ENCODE measurements at regions not wholly inside any gene's neighbourhood (a gene's known extent, or its start where the extent isn't known, plus 50 kb on each side); places are given as distances from the start of the nearest gene placed in this dataset.
"Not testable (repeated sequence)": the region's sequence is repeated elsewhere in the genome, so short reads cannot be mapped to it uniquely, and the experiment has no call there.

GRCh38 chr4:79850626-79851025 lies 222.4 kb downstream of the ANTXR2 start:
- H3K9me3 Mint-ChIP-seq: no peaks in the 10 kb centered on the region
- H3K4me3 Mint-ChIP-seq: no peak overlapping the region
- H3K4me1 Mint-ChIP-seq: no peaks in the 10 kb centered on the region
- no peaks in the 10 kb centered on the region for H3K27me3 Mint-ChIP-seq
- no peak overlapping the region for H3K27ac Mint-ChIP-seq
- ATAC-seq (no peak), DNase-seq (no peak)

GRCh38 chr4:79848329-79848728 lies 224.7 kb downstream of the ANTXR2 start:
- no peaks in the 10 kb centered on the region for H3K4me1 Mint-ChIP-seq
- no peaks in the 10 kb centered on the region for H3K27me3 Mint-ChIP-seq
- no peak overlapping the region for H3K27ac Mint-ChIP-seq
- no peak for DNase-seq
- H3K9me3 Mint-ChIP-seq: peaks cover 0 to 15% of the 10 kb centered on the region in 2 donors
- no peak for ATAC-seq
- no peak overlapping the region for H3K4me3 Mint-ChIP-seq

GRCh38 chr4:79847411-79847810 lies 225.6 kb downstream of the ANTXR2 start:
- no peak overlapping the region for H3K27ac Mint-ChIP-seq
- H3K4me3 Mint-ChIP-seq: no peak overlapping the region
- ATAC-seq (no peak), DNase-seq (no peak)
- peaks cover 0 to 19% of the 10 kb centered on the region in 2 donors for H3K9me3 Mint-ChIP-seq
- H3K4me1 Mint-ChIP-seq: no peaks in the 10 kb centered on the region
- H3K27me3 Mint-ChIP-seq: no peaks in the 10 kb centered on the region

- Mint-ChIP-seq H3K27ac (no peak overlapping the region), H3K9me3 (peaks cover 5 to 29% of the 10 kb centered on the region in 2 donors), H3K4me1 (no peaks in the 10 kb centered on the region), H3K27me3 (peaks cover 1% of the 10 kb centered on the region), H3K4me3 (no peak overlapping the region)
- ATAC-seq (no peak), DNase-seq (no peak)
Observed at GRCh38 chr4:79842162-79842561, 230.9 kb downstream of the ANTXR2 start.

GRCh38 chr4:79833857-79834256 lies 239.2 kb downstream of the ANTXR2 start:
- Mint-ChIP-seq H3K4me1 (peaks cover 11% of the 10 kb centered on the region), H3K27ac (no peak overlapping the region), H3K27me3 (peaks cover 27% of the 10 kb centered on the region), H3K4me3 (no peak overlapping the region), H3K9me3 (peaks cover 10 to 16% of the 10 kb centered on the region in 2 donors)
- no peak for DNase-seq
- no peak for ATAC-seq

- Mint-ChIP-seq H3K4me1 (peaks cover 11% of the 10 kb centered on the region), H3K27ac (no peak overlapping the region), H3K4me3 (no peak overlapping the region), H3K27me3 (peaks cover 30% of the 10 kb centered on the region), H3K9me3 (peaks cover 6 to 11% of the 10 kb centered on the region in 2 donors)
- ATAC-seq (peak; percentile 94), DNase-seq (no peak)
Observed at GRCh38 chr4:79831701-79832514, 241.1 kb downstream of the ANTXR2 start.

- H3K27ac Mint-ChIP-seq: peak overlapping the region in 1 of 2 donors; percentile 43
- no peak for ATAC-seq
Observed at GRCh38 chr4:79831119-79831528, 241.9 kb downstream of the ANTXR2 start.

GRCh38 chr4:79827283-79827682 lies 245.7 kb downstream of the ANTXR2 start:
- DNase-seq (no peak), ATAC-seq (no peak)
- Mint-ChIP-seq H3K9me3 (no peaks in the 10 kb centered on the region), H3K4me1 (peaks cover 10% of the 10 kb centered on the region), H3K4me3 (no peak overlapping the region), H3K27me3 (peaks cover 19% of the 10 kb centered on the region), H3K27ac (no peak overlapping the region)

More at GRCh38 chr4:79831119-79831528, 241.9 kb downstream of the ANTXR2 start:
- peaks cover 11% of the 10 kb centered on the region for H3K4me1 Mint-ChIP-seq
- H3K27me3 Mint-ChIP-seq: peaks cover 26% of the 10 kb centered on the region
- H3K4me3 Mint-ChIP-seq: no peak overlapping the region
- no peak for DNase-seq
- peaks cover 0 to 3% of the 10 kb centered on the region in 2 donors for H3K9me3 Mint-ChIP-seq

- ATAC-seq: no peak
- Mint-ChIP-seq H3K9me3 (no peaks in the 10 kb centered on the region), H3K27ac (no peak overlapping the region), H3K4me1 (no peaks in the 10 kb centered on the region), H3K27me3 (peaks cover 10% of the 10 kb centered on the region), H3K4me3 (no peak overlapping the region)
- DNase-seq: no peak
Observed at GRCh38 chr4:79823148-79823763, 249.8 kb downstream of the ANTXR2 start.

GRCh38 chr4:79820427-79820826 lies 252.6 kb downstream of the ANTXR2 start:
- H3K27me3 Mint-ChIP-seq: no peaks in the 10 kb centered on the region
- H3K27ac Mint-ChIP-seq: no peak overlapping the region
- no peak for DNase-seq
- H3K4me1 Mint-ChIP-seq: no peaks in the 10 kb centered on the region
- no peak overlapping the region for H3K4me3 Mint-ChIP-seq
- peak; percentile 43 for ATAC-seq
- peaks cover 0 to 7% of the 10 kb centered on the region in 2 donors for H3K9me3 Mint-ChIP-seq

- not testable (repeated sequence) for H3K27me3 Mint-ChIP-seq, H3K27ac Mint-ChIP-seq, H3K4me1 Mint-ChIP-seq, ATAC-seq, H3K4me3 Mint-ChIP-seq, DNase-seq
- peaks cover 9 to 12% of the 10 kb centered on the region in 2 donors for H3K9me3 Mint-ChIP-seq
Observed at GRCh38 chr4:79807933-79808332, 265.1 kb downstream of the ANTXR2 start.

GRCh38 chr4:79798047-79798446 lies 275.0 kb downstream of the ANTXR2 start:
- H3K27ac Mint-ChIP-seq: no peak overlapping the region
- ATAC-seq (no peak), DNase-seq (no peak)
- H3K9me3 Mint-ChIP-seq: peaks cover 0 to 3% of the 10 kb centered on the region in 2 donors
- H3K27me3 Mint-ChIP-seq: no peaks in the 10 kb centered on the region
- no peaks in the 10 kb centered on the region for H3K4me1 Mint-ChIP-seq
- H3K4me3 Mint-ChIP-seq: no peak overlapping the region

- Mint-ChIP-seq H3K27ac (no peak overlapping the region), H3K27me3 (peaks cover 1% of the 10 kb centered on the region), H3K9me3 (peaks cover 1 to 3% of the 10 kb centered on the region in 2 donors), H3K4me3 (no peak overlapping the region), H3K4me1 (no peaks in the 10 kb centered on the region)
- ATAC-seq (no peak), DNase-seq (no peak)
Observed at GRCh38 chr4:79796948-79797347, 276.1 kb downstream of the ANTXR2 start.

GRCh38 chr4:79788884-79789283 lies 284.1 kb downstream of the ANTXR2 start:
- Mint-ChIP-seq H3K4me3 (no peak overlapping the region), H3K9me3 (peaks cover 10 to 38% of the 10 kb centered on the region in 2 donors), H3K4me1 (no peaks in the 10 kb centered on the region), H3K27me3 (peaks cover 9% of the 10 kb centered on the region), H3K27ac (no peak overlapping the region)
- ATAC-seq: no peak
- DNase-seq: no peak

GRCh38 chr4:79780129-79780528 lies 292.9 kb downstream of the ANTXR2 start:
- Mint-ChIP-seq H3K4me3 (no peak overlapping the region), H3K9me3 (peaks cover 8 to 19% of the 10 kb centered on the region in 2 donors), H3K4me1 (no peaks in the 10 kb centered on the region), H3K27me3 (peaks cover 1% of the 10 kb centered on the region), H3K27ac (no peak overlapping the region)
- DNase-seq: no peak
- ATAC-seq: no peak

- ATAC-seq: no peak
- Mint-ChIP-seq H3K9me3 (peaks cover 39 to 68% of the 10 kb centered on the region in 2 donors), H3K27ac (no peak overlapping the region), H3K27me3 (peaks cover 18% of the 10 kb centered on the region), H3K4me3 (no peak overlapping the region), H3K4me1 (no peaks in the 10 kb centered on the region)
- DNase-seq: no peak
Observed at GRCh38 chr4:79772510-79772909, 300.5 kb downstream of the ANTXR2 start.

Data from stimulated activated naive CD8-positive, alpha-beta T cell treated with anti-CD3 and anti-CD28 coated beads, Interleukin-15, amount 100 ng/mL, for 72 hours (primary cell).